GM12878 (cell line): ENCODE measurements at regions not wholly inside any gene's neighbourhood (a gene's known extent, or its start where the extent isn't known, plus 50 kb on each side); places are given as distances from the start of the nearest gene placed in this dataset.

ENCODE experiments used
- JUND ChIP-seq: IDR thresholded peaks from 2 replicates; pipeline ENCODE4 v1.6.1; 2012; ENCODE audit warnings: low read depth, mild to moderate bottlenecking, low read length, improper control_type of control experiment, moderate library complexity
- KDM1A ChIP-seq: fragments of 200-600 bp; sonication (generic); IDR thresholded peaks from 2 replicates; pipeline ENCODE4 v1.6.1; 2016; ENCODE audit warnings: borderline replicate concordance
- MTA3 ChIP-seq: IDR thresholded peaks from 2 replicates; pipeline ENCODE4 v1.6.1; 2012; ENCODE audit warnings: low read length, inconsistent platforms, borderline replicate concordance
- NFYA ChIP-seq: IDR thresholded peaks from 2 replicates; pipeline ENCODE4 v1.6.1; 2011; ENCODE audit warnings: low read depth, mild to moderate bottlenecking, low read length, improper control_type of control experiment, borderline replicate concordance
- SRF ChIP-seq, 2 experiments: IDR thresholded peaks; 2 replicates each; pipeline ENCODE4 v1.6.1; 2011; ENCODE audit warnings: low read depth in 2 of 2, low read length in 2 of 2, mild to moderate bottlenecking in 1 of 2, moderate library complexity in 1 of 2
- STAT3 ChIP-seq: IDR thresholded peaks from 2 replicates; pipeline ENCODE4 v1.6.1; 2011; ENCODE audit warnings: low read depth, low read length, improper control_type of control experiment
- YY1 ChIP-seq: IDR thresholded peaks from 2 replicates; pipeline ENCODE4 v1.6.1; 2011; ENCODE audit warnings: low read depth, mild to moderate bottlenecking, low read length
- TF ChIP-seq, protein P1 (sequence below), 3 experiments: IDR thresholded peaks in 2 of 3; conservative IDR thresholded peaks in 1 of 3; 2 replicates each; pipeline ENCODE4 v1.5.1; 2011; ENCODE audit warnings: low read depth in 3 of 3, low read length in 3 of 3, mild to moderate bottlenecking in 3 of 3, control low read depth in 2 of 3, moderate library complexity in 2 of 3, inconsistent platforms in 1 of 3, mixed read lengths in 1 of 3; ENCODE audit not compliant: control insufficient read depth in 2 of 3, insufficient read depth in 1 of 3; ENCODE audit errors: extremely low read depth in 1 of 3
- TF ChIP-seq, protein P2 (sequence below): fragments of 150-350 bp; IDR thresholded peaks from 2 replicates; pipeline ENCODE4 v1.6.1; 2016; ENCODE audit warnings: low read depth, low read length

DNA sequence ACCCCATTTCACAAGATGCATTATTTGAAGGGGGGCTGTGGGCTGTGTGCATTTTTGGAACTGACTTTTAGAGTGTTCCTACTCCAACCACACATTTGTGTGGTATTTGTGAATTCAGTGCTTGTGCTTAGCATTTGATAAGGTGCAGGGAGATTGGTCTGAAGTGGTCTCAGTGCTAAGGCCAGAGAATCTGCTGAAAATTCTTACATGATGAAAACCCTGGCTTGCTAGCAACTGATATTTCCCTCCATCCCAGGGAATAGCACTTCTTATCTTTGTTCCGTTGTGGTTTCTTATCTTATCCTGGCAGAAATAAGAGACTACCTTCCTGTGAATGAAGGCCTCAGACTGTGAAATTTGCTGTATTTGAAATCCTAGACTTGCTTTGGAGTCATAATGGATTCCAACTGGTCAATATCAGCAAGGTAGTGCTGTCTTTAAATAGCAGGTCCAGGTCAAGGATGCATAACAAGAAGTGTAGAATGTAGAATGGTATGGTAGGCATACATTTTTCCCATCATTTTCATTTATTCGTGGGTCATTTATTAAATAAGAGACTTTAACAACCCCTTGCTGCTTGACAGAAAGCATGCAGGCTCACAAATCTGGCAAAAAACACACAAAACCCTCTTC is 986.9 kb downstream of the REEP3 start:
- TF ChIP-seq SRF (IDR thresholded peaks at IDR 0.05; ENCODE audit: low read depth in 2 of 2, low read length in 2 of 2) (no peak), YY1 (no peak), STAT3 (no peak), MTA3 (no peak), NFYA (no peak), JUND (no peak), KDM1A (no peak)
- TF ChIP-seq, protein P1, sequence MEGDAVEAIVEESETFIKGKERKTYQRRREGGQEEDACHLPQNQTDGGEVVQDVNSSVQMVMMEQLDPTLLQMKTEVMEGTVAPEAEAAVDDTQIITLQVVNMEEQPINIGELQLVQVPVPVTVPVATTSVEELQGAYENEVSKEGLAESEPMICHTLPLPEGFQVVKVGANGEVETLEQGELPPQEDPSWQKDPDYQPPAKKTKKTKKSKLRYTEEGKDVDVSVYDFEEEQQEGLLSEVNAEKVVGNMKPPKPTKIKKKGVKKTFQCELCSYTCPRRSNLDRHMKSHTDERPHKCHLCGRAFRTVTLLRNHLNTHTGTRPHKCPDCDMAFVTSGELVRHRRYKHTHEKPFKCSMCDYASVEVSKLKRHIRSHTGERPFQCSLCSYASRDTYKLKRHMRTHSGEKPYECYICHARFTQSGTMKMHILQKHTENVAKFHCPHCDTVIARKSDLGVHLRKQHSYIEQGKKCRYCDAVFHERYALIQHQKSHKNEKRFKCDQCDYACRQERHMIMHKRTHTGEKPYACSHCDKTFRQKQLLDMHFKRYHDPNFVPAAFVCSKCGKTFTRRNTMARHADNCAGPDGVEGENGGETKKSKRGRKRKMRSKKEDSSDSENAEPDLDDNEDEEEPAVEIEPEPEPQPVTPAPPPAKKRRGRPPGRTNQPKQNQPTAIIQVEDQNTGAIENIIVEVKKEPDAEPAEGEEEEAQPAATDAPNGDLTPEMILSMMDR (IDR thresholded peaks at IDR 0.05 in 2 of 3, conservative IDR thresholded peaks at IDR 0.05 in 1 of 3; ENCODE audit: control insufficient read depth in 2 of 3, extremely low read depth in 1 of 3, insufficient read depth in 1 of 3, low read depth in 3 of 3, low read length in 3 of 3), result no peak
- TF ChIP-seq, protein P2, sequence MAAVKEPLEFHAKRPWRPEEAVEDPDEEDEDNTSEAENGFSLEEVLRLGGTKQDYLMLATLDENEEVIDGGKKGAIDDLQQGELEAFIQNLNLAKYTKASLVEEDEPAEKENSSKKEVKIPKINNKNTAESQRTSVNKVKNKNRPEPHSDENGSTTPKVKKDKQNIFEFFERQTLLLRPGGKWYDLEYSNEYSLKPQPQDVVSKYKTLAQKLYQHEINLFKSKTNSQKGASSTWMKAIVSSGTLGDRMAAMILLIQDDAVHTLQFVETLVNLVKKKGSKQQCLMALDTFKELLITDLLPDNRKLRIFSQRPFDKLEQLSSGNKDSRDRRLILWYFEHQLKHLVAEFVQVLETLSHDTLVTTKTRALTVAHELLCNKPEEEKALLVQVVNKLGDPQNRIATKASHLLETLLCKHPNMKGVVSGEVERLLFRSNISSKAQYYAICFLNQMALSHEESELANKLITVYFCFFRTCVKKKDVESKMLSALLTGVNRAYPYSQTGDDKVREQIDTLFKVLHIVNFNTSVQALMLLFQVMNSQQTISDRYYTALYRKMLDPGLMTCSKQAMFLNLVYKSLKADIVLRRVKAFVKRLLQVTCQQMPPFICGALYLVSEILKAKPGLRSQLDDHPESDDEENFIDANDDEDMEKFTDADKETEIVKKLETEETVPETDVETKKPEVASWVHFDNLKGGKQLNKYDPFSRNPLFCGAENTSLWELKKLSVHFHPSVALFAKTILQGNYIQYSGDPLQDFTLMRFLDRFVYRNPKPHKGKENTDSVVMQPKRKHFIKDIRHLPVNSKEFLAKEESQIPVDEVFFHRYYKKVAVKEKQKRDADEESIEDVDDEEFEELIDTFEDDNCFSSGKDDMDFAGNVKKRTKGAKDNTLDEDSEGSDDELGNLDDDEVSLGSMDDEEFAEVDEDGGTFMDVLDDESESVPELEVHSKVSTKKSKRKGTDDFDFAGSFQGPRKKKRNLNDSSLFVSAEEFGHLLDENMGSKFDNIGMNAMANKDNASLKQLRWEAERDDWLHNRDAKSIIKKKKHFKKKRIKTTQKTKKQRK, result no peak
